ENCODE measurements at regions not wholly inside any gene's neighbourhood (a gene's known extent, or its start where the extent isn't known, plus 50 kb on each side); places are given as distances from the start of the nearest gene placed in this dataset.

DNA sequence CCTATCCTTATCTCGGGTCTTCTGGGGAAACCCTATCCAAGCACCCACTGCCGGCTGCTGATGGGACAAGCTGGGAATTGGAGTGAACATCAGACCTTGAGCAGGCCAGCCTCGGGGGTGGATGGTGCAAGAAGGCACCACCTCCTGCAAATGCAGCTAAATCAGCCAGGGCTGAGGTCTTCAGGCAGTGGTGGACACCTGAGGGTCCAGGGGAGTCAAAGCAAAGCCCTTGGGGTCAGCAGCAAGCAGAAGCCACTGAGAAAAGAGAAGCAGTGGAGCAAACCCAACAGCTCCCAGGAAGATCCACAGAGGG, 55.4 kb upstream of the ENPP7 start:
- TF ChIP-seq EZH2 (IDR thresholded peaks at IDR 0.05; ENCODE audit: borderline replicate concordance, low read depth, low read length, poor library complexity, severe bottlenecking), result no peak
- TF ChIP-seq, protein P1, sequence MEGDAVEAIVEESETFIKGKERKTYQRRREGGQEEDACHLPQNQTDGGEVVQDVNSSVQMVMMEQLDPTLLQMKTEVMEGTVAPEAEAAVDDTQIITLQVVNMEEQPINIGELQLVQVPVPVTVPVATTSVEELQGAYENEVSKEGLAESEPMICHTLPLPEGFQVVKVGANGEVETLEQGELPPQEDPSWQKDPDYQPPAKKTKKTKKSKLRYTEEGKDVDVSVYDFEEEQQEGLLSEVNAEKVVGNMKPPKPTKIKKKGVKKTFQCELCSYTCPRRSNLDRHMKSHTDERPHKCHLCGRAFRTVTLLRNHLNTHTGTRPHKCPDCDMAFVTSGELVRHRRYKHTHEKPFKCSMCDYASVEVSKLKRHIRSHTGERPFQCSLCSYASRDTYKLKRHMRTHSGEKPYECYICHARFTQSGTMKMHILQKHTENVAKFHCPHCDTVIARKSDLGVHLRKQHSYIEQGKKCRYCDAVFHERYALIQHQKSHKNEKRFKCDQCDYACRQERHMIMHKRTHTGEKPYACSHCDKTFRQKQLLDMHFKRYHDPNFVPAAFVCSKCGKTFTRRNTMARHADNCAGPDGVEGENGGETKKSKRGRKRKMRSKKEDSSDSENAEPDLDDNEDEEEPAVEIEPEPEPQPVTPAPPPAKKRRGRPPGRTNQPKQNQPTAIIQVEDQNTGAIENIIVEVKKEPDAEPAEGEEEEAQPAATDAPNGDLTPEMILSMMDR (conservative IDR thresholded peaks at IDR 0.05; ENCODE audit: low read depth, low read length), result no peak

Data from A673 (cell line).